HCT116 (cell line): ENCODE measurements at regions not wholly inside any gene's neighbourhood (a gene's known extent, or its start where the extent isn't known, plus 50 kb on each side); places are given as distances from the start of the nearest gene placed in this dataset.

Experiments
- ATAC-seq: fragments of 200-7000 bp; cut with Tn5 transposase; 2 replicates; pipeline ENCODE4 v1.9.1; 2020; ENCODE audit warnings: mild to moderate bottlenecking, moderate library complexity
- BruUV-seq: library from RNA; stranded (reverse); fragments of 400-500 nt; replicated peaks from 2 replicates; lab custom pipeline; 2021; lab: Mats Ljungman, UMichigan
- CTCF ChIA-PET: fragments of 300-600 bp; sonication (Branson Sonifier 250); formaldehyde crosslinking; loops from one replicate; lab custom pipeline; 2021; ENCODE audit warnings: antibody characterized with exemption; lab: Charles Lee
- POLR2A ChIA-PET: fragments of 300-600, 350-600 bp; sonication (Branson Sonifier 250); formaldehyde crosslinking; loops from one replicate; lab custom pipeline; 2021; ENCODE audit warnings: antibody characterized with exemption; lab: Charles Lee
- RAD21 ChIA-PET, 2 experiments: fragments of 300-600 bp; sonication (Branson Sonifier 250); formaldehyde crosslinking; loops; one replicate each; lab custom pipeline; 2023; ENCODE audit warnings: low total read pairs in 2 of 2; ENCODE audit not compliant: uncharacterized antibody in 2 of 2, unreplicated experiment in 2 of 2, low non-redundant PET in 1 of 2; lab: Charles Lee
- DNase-seq: peaks from one replicate; pipeline ENCODE4 v3.0.0-alpha.2; 2010; ENCODE audit warnings: low read depth, low spot score
- H2AFZ ChIP-seq: fragments of 200-600 bp; shearing (Covaris generic), sonication (generic); 2 replicates; pipeline ENCODE4 v1.6.1; 2017; ENCODE audit warnings: low read depth, mixed run types, mixed read lengths, antibody characterized with exemption, low read length; ENCODE audit not compliant: poor library complexity, severe bottlenecking
- H3K27ac ChIP-seq: 2 replicates; pipeline ENCODE4 v1.5.1; 2012; ENCODE audit warnings: low read depth, low read length
- H3K27me3 ChIP-seq: fragments of 200-600 bp; sonication (generic); 2 replicates; pipeline ENCODE4 v1.6.1; 2016; ENCODE audit warnings: mixed run types, low read length, mixed read lengths; ENCODE audit not compliant: insufficient read depth
- H3K36me3 ChIP-seq, 2 experiments: fragments of 200-500 bp in 1 of 2; fragments of 200-600 bp in 1 of 2; sonication (Bioruptor generic) in 1 of 2; sonication (generic) in 1 of 2; 2 replicates each; pipeline versions ENCODE4 v1.5.1 to v1.6.1; 2014 to 2016; ENCODE audit warnings: low read length in 2 of 2, inconsistent platforms in 1 of 2, mixed read lengths in 1 of 2, mixed run types in 1 of 2; ENCODE audit not compliant: insufficient read depth in 2 of 2, control insufficient read depth in 1 of 2
- H3K4me1 ChIP-seq, 2 experiments: fragments of 200-600 bp in 1 of 2; sonication (generic) in 1 of 2; 2 replicates each; pipeline versions ENCODE4 v1.5.1 to v1.6.1; 2012 to 2017; ENCODE audit warnings: low read length in 2 of 2, inconsistent platforms in 1 of 2, mild to moderate bottlenecking in 1 of 2, mixed read lengths in 1 of 2, mixed run types in 1 of 2, moderate library complexity in 1 of 2; ENCODE audit not compliant: insufficient read depth in 2 of 2, control insufficient read depth in 1 of 2
- H3K4me2 ChIP-seq: fragments of 200-600 bp; sonication (generic); 2 replicates; pipeline ENCODE4 v1.6.1; 2017; ENCODE audit warnings: mixed run types, low read length, mixed read lengths
- H3K4me3 ChIP-seq, 2 experiments: fragments of 200-600 bp in 1 of 2; sonication (generic) in 1 of 2; replicated peaks in 1 of 2; 2 replicates each; pipeline ENCODE4 v1.5.1; 2011 to 2016; ENCODE audit warnings: low read length in 2 of 2, control low read depth in 1 of 2, low read depth in 1 of 2, mild to moderate bottlenecking in 1 of 2, mixed read lengths in 1 of 2, mixed run types in 1 of 2
- H3K79me2 ChIP-seq: fragments of 200-600 bp; sonication (generic); 2 replicates; pipeline ENCODE4 v1.6.1; 2017; ENCODE audit warnings: mild to moderate bottlenecking, mixed run types, low read length, moderate library complexity, mixed read lengths; ENCODE audit not compliant: insufficient read depth
- H3K9ac ChIP-seq: fragments of 200-600 bp; sonication (generic); 2 replicates; pipeline ENCODE4 v1.6.1; 2016; ENCODE audit warnings: low read length, mixed read lengths
- H3K9me2 ChIP-seq: fragments of 200-600 bp; sonication (generic), shearing (Covaris generic); 2 replicates; pipeline ENCODE4 v1.6.1; 2017; ENCODE audit warnings: mixed run types, mild to moderate bottlenecking, moderate library complexity; ENCODE audit not compliant: insufficient read depth
- H3K9me3 ChIP-seq, 2 experiments: fragments of 200-500 bp in 1 of 2; fragments of 200-600 bp in 1 of 2; sonication (Bioruptor generic) in 1 of 2; sonication (generic) in 1 of 2; 2 replicates each; pipeline ENCODE4 v1.6.1; 2014 to 2017; ENCODE audit warnings: low read length in 2 of 2, mixed read lengths in 2 of 2, inconsistent platforms in 1 of 2, low read depth in 1 of 2, mild to moderate bottlenecking in 1 of 2, mixed run types in 1 of 2, moderate library complexity in 1 of 2; ENCODE audit not compliant: control insufficient read depth in 1 of 2, insufficient read depth in 1 of 2
- H4K20me1 ChIP-seq: fragments of 200-600 bp; sonication (generic), shearing (Covaris generic); 2 replicates; pipeline ENCODE4 v1.6.1; 2017; ENCODE audit warnings: mixed run types, mild to moderate bottlenecking, moderate library complexity; ENCODE audit not compliant: insufficient read depth
- ATF3 ChIP-seq: IDR thresholded peaks from 2 replicates; pipeline ENCODE4 v1.6.1; 2012
- CBX3 ChIP-seq: IDR thresholded peaks from 2 replicates; pipeline ENCODE4 v1.6.1; 2012; ENCODE audit warnings: low read depth
- CEBPB ChIP-seq: IDR thresholded peaks from 2 replicates; pipeline ENCODE4 v1.6.1; 2012; ENCODE audit warnings: low read depth
- CTCF ChIP-seq, 3 experiments: fragments of 200-600 bp in 1 of 3; sonication (generic) in 1 of 3; IDR thresholded peaks in 2 of 3; conservative IDR thresholded peaks in 1 of 3; 2 replicates each; pipeline ENCODE4 v1.5.1; 2012 to 2017; ENCODE audit warnings: low read depth in 2 of 3, low read length in 2 of 3, antibody characterized with exemption in 1 of 3, borderline replicate concordance in 1 of 3, control low read depth in 1 of 3, mild to moderate bottlenecking in 1 of 3, mixed read lengths in 1 of 3, mixed run types in 1 of 3, moderate library complexity in 1 of 3; ENCODE audit not compliant: insufficient read depth in 1 of 3
- ELF1 ChIP-seq: IDR thresholded peaks from 2 replicates; pipeline ENCODE4 v1.6.1; 2012; ENCODE audit warnings: low read depth, borderline replicate concordance
- EZH2 ChIP-seq: fragments of 200-600 bp; sonication (generic); IDR thresholded peaks from 2 replicates; pipeline ENCODE4 v1.6.1; 2017; ENCODE audit warnings: antibody characterized with exemption, mixed run types
- EZH2phosphoT487 ChIP-seq: fragments of 200-600 bp; IDR thresholded peaks from 2 replicates; pipeline ENCODE4 v1.6.1; 2018; ENCODE audit warnings: antibody characterized with exemption, borderline replicate concordance
- FOSL1 ChIP-seq: IDR thresholded peaks from 2 replicates; pipeline ENCODE4 v1.6.1; 2012; ENCODE audit warnings: low read depth
- POLR2A ChIP-seq: IDR thresholded peaks from 2 replicates; pipeline ENCODE4 v1.7.0; 2011; ENCODE audit warnings: borderline replicate concordance; ENCODE audit not compliant: insufficient read depth, insufficient read length; ENCODE audit errors: extremely low read depth
- POLR2AphosphoS5 ChIP-seq: IDR thresholded peaks from 2 replicates; pipeline ENCODE4 v1.6.1; 2011; ENCODE audit warnings: mild to moderate bottlenecking, low read depth, low read length, moderate library complexity
- RAD21 ChIP-seq: IDR thresholded peaks from 2 replicates; pipeline ENCODE4 v1.6.1; 2012; ENCODE audit warnings: low read depth, mild to moderate bottlenecking
- SP1 ChIP-seq: IDR thresholded peaks from 2 replicates; pipeline ENCODE4 v1.6.1; 2012; ENCODE audit warnings: low read depth
- SRF ChIP-seq: IDR thresholded peaks from 2 replicates; pipeline ENCODE4 v1.6.1; 2012; ENCODE audit warnings: low read depth
- TCF7L2 ChIP-seq: IDR thresholded peaks from 2 replicates; pipeline ENCODE4 v1.7.0; 2011; ENCODE audit warnings: borderline replicate concordance, inconsistent platforms; ENCODE audit not compliant: insufficient read depth, insufficient read length; ENCODE audit errors: extremely low read depth
- YY1 ChIP-seq: IDR thresholded peaks from 2 replicates; pipeline ENCODE4 v1.6.1; 2011; ENCODE audit warnings: low read length, low read depth, moderate library complexity, mild to moderate bottlenecking; ENCODE audit not compliant: insufficient replicate concordance; ENCODE audit errors: extremely low read depth
- ZBTB33 ChIP-seq: IDR thresholded peaks from 2 replicates; pipeline ENCODE4 v1.6.1; 2011; ENCODE audit warnings: mild to moderate bottlenecking, low read length, moderate library complexity; ENCODE audit not compliant: insufficient replicate concordance; ENCODE audit errors: extremely low read depth
- ZFX ChIP-seq: fragments of 450-650 bp; IDR thresholded peaks from 2 replicates; pipeline ENCODE4 v1.6.1; 2017
- ZNF274 ChIP-seq: fragments of 200-500 bp; sonication (Bioruptor generic); IDR thresholded peaks from 2 replicates; pipeline ENCODE4 v1.6.1; 2014; ENCODE audit warnings: mild to moderate bottlenecking, low read depth, low read length, inconsistent platforms
- intact Hi-C: fragments of 100-400 bp; cut with micrococcal nuclease; formaldehyde crosslinking; loops from 2 replicates; pipeline ENCODE4 v1.10.0; 2022
- TF ChIP-seq, protein P1 (sequence below): IDR thresholded peaks from 2 replicates; pipeline ENCODE4 v1.6.1; 2012

DNA sequence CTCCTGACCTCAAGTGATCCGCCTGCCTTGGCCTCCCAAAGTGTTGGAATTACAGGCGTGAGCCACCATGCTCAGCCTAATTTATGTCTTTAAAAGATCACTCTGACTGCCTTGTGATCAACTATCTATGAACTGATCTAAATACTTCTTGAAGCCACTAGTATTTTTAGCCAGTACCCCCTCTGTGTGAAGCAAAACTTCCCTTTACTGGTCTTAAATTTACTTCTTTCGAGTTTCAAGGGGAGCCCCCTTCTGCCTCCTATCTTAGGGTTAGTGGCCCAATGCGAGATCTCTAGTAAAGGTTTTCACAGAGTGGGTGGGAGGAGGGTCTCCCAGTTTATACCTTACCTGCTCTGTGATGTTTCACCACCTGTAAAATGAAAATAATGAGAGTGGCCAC lies 66.1 kb upstream of the RPL11 start:
- no peak for TF ChIP-seq TCF7L2
- no peak for TF ChIP-seq POLR2AphosphoS5
- no peak for TF ChIP-seq YY1
- no peak for TF ChIP-seq EZH2
- no peak for TF ChIP-seq ZBTB33
- TF ChIP-seq, protein P1, sequence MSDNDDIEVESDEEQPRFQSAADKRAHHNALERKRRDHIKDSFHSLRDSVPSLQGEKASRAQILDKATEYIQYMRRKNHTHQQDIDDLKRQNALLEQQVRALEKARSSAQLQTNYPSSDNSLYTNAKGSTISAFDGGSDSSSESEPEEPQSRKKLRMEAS: no peak
- TF ChIP-seq RAD21: no peak
- no peak for TF ChIP-seq POLR2A
- no peak for TF ChIP-seq FOSL1
- no peak for TF ChIP-seq ZNF274
- TF ChIP-seq ELF1: no peak
- no peak for TF ChIP-seq ATF3
- no peak for TF ChIP-seq CTCF (IDR thresholded peaks at IDR 0.05 in 2 of 3, conservative IDR thresholded peaks at IDR 0.05 in 1 of 3; ENCODE audit: borderline replicate concordance in 1 of 3, insufficient read depth in 1 of 3, low read depth in 2 of 3, low read length in 2 of 3)
- no peak for TF ChIP-seq CEBPB
- TF ChIP-seq SP1: no peak
- TF ChIP-seq SRF: no peak
- TF ChIP-seq CBX3: no peak
- no peak for TF ChIP-seq EZH2phosphoT487
- TF ChIP-seq ZFX: no peak
- no peaks in the 10 kb centered on the region for H3K9me3 ChIP-seq
- no peaks in the 10 kb centered on the region for H3K27me3 ChIP-seq
- H3K4me1 ChIP-seq: peaks cover 0 to under 1% of the 10 kb centered on the region in 2 experiments; a peak in 1 of 4 replicates
- H3K4me3 ChIP-seq: no peak overlapping the region
- DNase-seq: no peak
- no peak overlapping the region for H3K27ac ChIP-seq
- no TSS peak for BruUV-seq
- POLR2A ChIA-PET: no interaction called here
- H3K36me3 ChIP-seq: no peaks in the 10 kb centered on the region
- no peaks in the 10 kb centered on the region for H3K79me2 ChIP-seq
- H3K9me2 ChIP-seq: no peaks in the 10 kb centered on the region
- H2AFZ ChIP-seq: no peak overlapping the region
- CTCF ChIA-PET: no interaction called here
- H4K20me1 ChIP-seq: no peaks in the 10 kb centered on the region
- RAD21 ChIA-PET: interaction anchor here in 1 of 2 experiments (0.7 kb wide), 1 partner anchor 260 kb away, joined by 3 read pairs; no protein-coding TSS in a partner anchor
- intact Hi-C loops: no loop called here
- no peak overlapping the region for H3K9ac ChIP-seq
- no peak overlapping the region for H3K4me2 ChIP-seq
- no peak for ATAC-seq
